DND-41 (cell line): ENCODE measurements at regions not wholly inside any gene's neighbourhood (a gene's known extent, or its start where the extent isn't known, plus 50 kb on each side); places are given as distances from the start of the nearest gene placed in this dataset.

Experiments
- ATAC-seq: fragments of 200-7000 bp; cut with Tn5 transposase; 3 replicates; pipeline ENCODE4 v1.9.1; 2021; ENCODE audit warnings: low read depth; ENCODE audit not compliant: insufficient read depth
- DNase-seq: peaks from one replicate; pipeline ENCODE4 v3.0.0-alpha.2; 2020
- H2AFZ ChIP-seq: 2 replicates; pipeline ENCODE4 v1.6.0; 2012; ENCODE audit warnings: low read depth, low read length
- H3K27ac ChIP-seq: 2 replicates; pipeline ENCODE4 v1.5.1; 2012; ENCODE audit warnings: low read length, inconsistent platforms
- H3K27me3 ChIP-seq: fragments of 200-600 bp; sonication (generic); 2 replicates; pipeline ENCODE4 v1.6.0; 2012; ENCODE audit warnings: low read length, mild to moderate bottlenecking, inconsistent platforms; ENCODE audit not compliant: insufficient read depth, poor library complexity
- H3K36me3 ChIP-seq: 2 replicates; pipeline ENCODE4 v1.5.1; 2012; ENCODE audit warnings: low read length, inconsistent platforms; ENCODE audit not compliant: insufficient read depth
- H3K4me1 ChIP-seq: 2 replicates; pipeline ENCODE4 v1.5.1; 2012; ENCODE audit warnings: mild to moderate bottlenecking, low read length; ENCODE audit not compliant: insufficient read depth
- H3K4me2 ChIP-seq: 2 replicates; pipeline ENCODE4 v1.6.0; 2012; ENCODE audit warnings: mild to moderate bottlenecking, moderate library complexity, low read length, inconsistent platforms; ENCODE audit not compliant: insufficient read depth
- H3K4me3 ChIP-seq, 2 experiments: fragments of 200-600 bp in 1 of 2; shearing (Covaris generic) in 1 of 2; 2 replicates each; pipeline ENCODE4 v1.5.1; 2012 to 2016; ENCODE audit warnings: inconsistent platforms in 2 of 2, low read length in 2 of 2, mild to moderate bottlenecking in 2 of 2, low read depth in 1 of 2, moderate library complexity in 1 of 2
- H3K79me2 ChIP-seq: 2 replicates; pipeline ENCODE4 v1.6.0; 2012; ENCODE audit warnings: low read length, inconsistent platforms; ENCODE audit not compliant: insufficient read depth
- H3K9ac ChIP-seq: 2 replicates; pipeline ENCODE4 v1.6.0; 2012; ENCODE audit warnings: low read depth, mild to moderate bottlenecking, inconsistent platforms, low read length, moderate library complexity
- H3K9me3 ChIP-seq: 2 replicates; pipeline ENCODE4 v1.5.1; 2012; ENCODE audit warnings: low read length, moderate library complexity, mild to moderate bottlenecking, inconsistent platforms; ENCODE audit not compliant: insufficient read depth, severe bottlenecking
- H4K20me1 ChIP-seq: 2 replicates; pipeline ENCODE4 v1.6.0; 2012; ENCODE audit warnings: low read length; ENCODE audit not compliant: insufficient read depth
- CTCF ChIP-seq: IDR thresholded peaks from 2 replicates; pipeline ENCODE4 v1.5.1; 2012; ENCODE audit warnings: borderline replicate concordance, low read length, moderate library complexity, mild to moderate bottlenecking; ENCODE audit not compliant: poor library complexity, severe bottlenecking; ENCODE audit errors: extremely low read depth
- EZH2 ChIP-seq: IDR thresholded peaks from 3 replicates; pipeline ENCODE4 v1.6.1; 2012; ENCODE audit warnings: borderline replicate concordance, low read depth, mild to moderate bottlenecking, moderate library complexity, low read length, inconsistent platforms; ENCODE audit not compliant: severe bottlenecking

- Histone ChIP-seq H2AFZ (no peak overlapping the region), H3K27me3 (no peaks in the 10 kb centered on the region), H3K9ac (no peak overlapping the region), H3K4me1 (no peaks in the 10 kb centered on the region), H3K79me2 (no peaks in the 10 kb centered on the region), H3K9me3 (no peaks in the 10 kb centered on the region), H3K4me2 (no peak overlapping the region), H3K27ac (no peak overlapping the region), H3K36me3 (no peaks in the 10 kb centered on the region), H4K20me1 (no peaks in the 10 kb centered on the region), H3K4me3 (no peak overlapping the region)
- DNase-seq: no peak
- ATAC-seq: no peak
- TF ChIP-seq CTCF (no peak), EZH2 (no peak)
These were observed 230.5 kb upstream of the PPP2R2D start for GRCh38 chr10:131670341-131670740.

GRCh38 chr10:131673396-131673795 lies 227.4 kb upstream of the PPP2R2D start:
- Histone ChIP-seq H3K79me2 (no peaks in the 10 kb centered on the region), H2AFZ (no peak overlapping the region), H3K27me3 (no peaks in the 10 kb centered on the region), H3K36me3 (no peaks in the 10 kb centered on the region), H4K20me1 (no peaks in the 10 kb centered on the region), H3K4me2 (no peak overlapping the region), H3K9ac (no peak overlapping the region), H3K4me1 (no peaks in the 10 kb centered on the region), H3K4me3 (no peak overlapping the region), H3K27ac (no peak overlapping the region), H3K9me3 (no peaks in the 10 kb centered on the region)
- DNase-seq: no peak
- no peak for TF ChIP-seq CTCF
- TF ChIP-seq EZH2: no peak
- ATAC-seq: no peak

GRCh38 chr10:131674130-131674529 lies 226.7 kb upstream of the PPP2R2D start:
- Histone ChIP-seq H3K79me2 (no peaks in the 10 kb centered on the region), H3K4me3 (no peak overlapping the region), H3K36me3 (no peaks in the 10 kb centered on the region), H3K4me2 (no peak overlapping the region), H3K4me1 (no peaks in the 10 kb centered on the region), H3K9ac (no peak overlapping the region), H2AFZ (no peak overlapping the region), H3K9me3 (no peaks in the 10 kb centered on the region), H4K20me1 (no peaks in the 10 kb centered on the region; the same call in 1 of the 2 replicates), H3K27ac (no peak overlapping the region), H3K27me3 (no peaks in the 10 kb centered on the region)
- no peak for DNase-seq
- no peak for TF ChIP-seq EZH2
- no peak for TF ChIP-seq CTCF
- ATAC-seq: no peak

GRCh38 chr10:131675104-131675503 lies 225.7 kb upstream of the PPP2R2D start:
- no peaks in the 10 kb centered on the region for H3K36me3 ChIP-seq
- H3K27me3 ChIP-seq: no peaks in the 10 kb centered on the region
- no peaks in the 10 kb centered on the region for H3K79me2 ChIP-seq
- H3K9me3 ChIP-seq: no peaks in the 10 kb centered on the region
- H3K27ac ChIP-seq: no peak overlapping the region
- TF ChIP-seq CTCF (no peak), EZH2 (no peak)
- no peaks in the 10 kb centered on the region for H3K4me1 ChIP-seq
- H3K4me2 ChIP-seq: no peak overlapping the region
- H3K9ac ChIP-seq: no peak overlapping the region
- no peak overlapping the region for H3K4me3 ChIP-seq
- H2AFZ ChIP-seq: no peak overlapping the region
- no peak for ATAC-seq
- no peak for DNase-seq
- no peaks in the 10 kb centered on the region; the same call in 1 of the 2 replicates for H4K20me1 ChIP-seq
